NK-92 treated with Interleukin-12 subunit alpha and Interleukin-12 subunit beta, amount 100 ng/mL, for 24 hours (cell line): ENCODE measurements at regions not wholly inside any gene's neighbourhood (a gene's known extent, or its start where the extent isn't known, plus 50 kb on each side); places are given as distances from the start of the nearest gene placed in this dataset.

ENCODE experiments used
- DNase-seq: peaks from one replicate; lab custom pipeline; 2025; lab: John Stamatoyannopoulos, UW

DNA sequence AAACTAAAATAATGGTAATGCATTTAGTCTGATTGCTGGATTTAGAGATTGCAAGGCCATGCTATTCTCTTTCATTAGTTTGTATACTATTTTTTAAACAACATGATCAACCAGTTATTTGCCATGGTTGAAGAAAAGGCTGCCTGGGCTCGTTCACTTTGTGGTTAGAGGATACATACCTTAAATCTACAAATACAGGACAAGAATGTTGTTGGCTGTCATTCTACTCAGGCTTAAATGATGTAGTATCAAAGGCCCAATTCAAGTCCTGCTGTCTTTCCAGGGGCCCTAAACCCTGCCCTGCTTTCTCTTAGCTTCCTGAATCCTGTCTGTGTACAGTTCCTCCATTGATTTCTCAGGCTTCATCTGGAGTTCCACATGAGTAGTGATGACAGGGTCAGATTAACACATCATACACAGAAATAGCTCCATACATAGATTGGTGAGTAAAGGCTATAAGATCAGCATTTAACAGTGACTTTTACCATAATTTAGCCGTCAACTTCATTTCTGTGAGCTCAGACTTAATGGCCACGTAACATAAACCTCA lies 114.9 kb upstream of the GPRIN3 start:
- no peak for DNase-seq

DNA sequence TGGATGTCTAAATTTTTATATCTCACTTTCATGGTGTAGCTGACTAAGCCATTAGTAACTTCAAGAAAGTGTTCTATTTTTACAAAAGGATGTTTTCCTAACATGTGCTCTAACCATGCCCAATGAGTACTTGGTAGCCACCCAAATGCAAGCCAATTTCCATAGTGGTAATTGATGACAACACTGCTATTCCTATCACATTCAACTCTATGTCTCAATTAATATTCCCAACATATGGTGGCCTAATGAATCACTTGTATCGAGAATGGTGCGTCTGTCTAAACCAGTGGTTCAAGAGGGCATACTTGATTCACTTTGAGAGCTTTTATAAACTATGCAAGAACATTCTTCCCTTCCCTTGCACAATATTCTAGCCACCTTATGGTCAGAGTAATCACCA lies 112.9 kb upstream of the GPRIN3 start:
- DNase-seq, result no peak

DNA sequence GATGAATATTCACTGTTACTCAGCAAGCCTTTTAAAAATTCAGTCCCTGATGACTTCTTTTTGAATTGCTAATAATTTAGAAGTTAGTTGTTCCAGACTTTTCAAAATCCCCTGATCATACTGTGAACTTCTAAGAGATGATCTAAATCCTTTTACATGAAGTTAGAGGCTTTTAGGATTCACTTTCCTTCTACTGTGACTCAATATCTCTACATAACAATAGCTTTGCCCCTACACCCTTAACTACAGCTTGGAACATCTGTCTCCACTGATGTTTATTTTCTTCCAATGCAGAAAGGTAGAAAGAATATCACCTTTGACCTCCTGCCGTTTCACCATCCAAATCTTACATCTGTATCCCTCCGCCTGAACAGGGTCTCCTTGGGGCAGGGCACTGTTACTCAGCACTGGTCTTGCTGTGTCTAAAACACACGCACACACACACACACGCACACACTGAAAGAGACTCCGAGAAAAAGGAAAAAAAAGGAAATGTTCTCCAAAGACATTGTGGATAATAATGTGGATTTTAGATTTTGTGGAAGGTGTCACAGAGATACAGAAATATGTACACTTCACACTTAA lies 111.6 kb upstream of the GPRIN3 start:
- DNase-seq, result no peak

DNA sequence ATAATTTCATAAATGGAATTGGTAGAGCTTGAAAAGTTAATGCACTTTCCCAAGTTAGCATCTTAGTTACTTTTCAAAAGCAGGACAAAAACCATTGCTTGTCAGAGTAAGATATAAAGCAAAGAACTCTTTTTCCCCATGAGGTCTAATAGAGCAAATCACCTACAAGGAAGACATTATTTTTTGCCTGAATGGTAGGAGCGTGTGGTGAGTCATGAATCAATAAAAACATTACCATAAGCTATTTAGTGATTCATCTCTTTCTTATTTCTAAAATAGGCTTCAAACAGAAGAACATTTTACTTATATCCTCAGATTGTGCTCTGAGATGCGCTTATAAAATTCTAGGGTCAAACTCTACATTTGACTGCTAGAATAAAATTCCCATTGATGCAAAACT lies 109.4 kb upstream of the GPRIN3 start:
- no peak for DNase-seq

DNA sequence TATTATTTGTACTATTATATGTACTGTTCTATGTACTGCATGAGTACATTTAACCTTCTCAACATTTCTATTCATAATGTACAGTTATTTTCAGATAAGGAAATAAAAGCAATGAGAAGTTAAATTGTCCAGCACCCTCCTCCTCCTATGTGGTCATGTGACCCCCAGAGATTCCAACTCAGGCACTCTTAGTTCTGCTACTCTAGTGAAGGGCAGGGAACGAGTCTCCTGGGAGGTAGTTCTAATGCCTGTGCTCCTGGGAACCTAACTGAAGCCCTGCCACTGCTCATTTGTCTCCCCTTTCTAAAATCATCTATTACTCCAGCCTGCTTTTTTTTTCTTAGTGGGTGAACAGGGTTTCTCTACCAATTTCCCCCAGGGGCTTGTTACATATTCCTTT lies 105.9 kb upstream of the GPRIN3 start:
- DNase-seq, result no peak

DNA sequence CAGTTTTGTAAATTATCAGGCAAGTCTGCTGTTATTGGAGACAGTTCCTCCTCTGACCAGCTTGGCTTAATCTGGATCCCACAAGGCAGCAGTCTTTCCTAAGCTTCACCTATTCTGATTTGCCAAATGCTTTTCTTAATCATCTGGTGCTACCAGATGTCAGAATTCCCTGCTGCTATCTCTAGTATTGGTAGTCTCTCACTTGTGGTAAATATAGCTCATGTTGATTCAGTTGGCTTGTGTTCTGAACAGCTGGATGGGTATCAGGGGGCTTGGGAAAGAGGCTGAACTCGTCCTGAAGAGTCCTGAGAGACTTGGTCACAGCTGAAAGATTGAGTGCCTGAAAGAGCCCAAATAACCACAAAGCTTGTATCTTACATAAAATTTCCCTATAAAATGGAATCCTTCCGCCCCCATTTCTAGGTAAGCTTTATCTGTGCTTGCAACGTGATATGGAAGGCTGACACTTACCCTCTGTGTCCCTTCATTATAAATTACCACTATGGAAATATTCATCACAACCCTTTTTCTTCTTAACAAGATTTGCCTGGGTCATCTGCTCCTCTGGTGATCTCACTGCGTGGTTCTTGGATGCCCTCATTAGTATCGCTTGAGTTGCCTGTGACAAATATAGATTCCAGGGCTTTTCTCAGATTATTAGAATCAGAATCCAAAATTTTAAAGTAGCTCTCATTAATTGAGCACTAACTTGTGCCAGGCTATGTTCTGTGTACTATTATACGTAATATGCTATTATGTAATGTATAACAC lies 104.1 kb upstream of the GPRIN3 start:
- no peak for DNase-seq

DNA sequence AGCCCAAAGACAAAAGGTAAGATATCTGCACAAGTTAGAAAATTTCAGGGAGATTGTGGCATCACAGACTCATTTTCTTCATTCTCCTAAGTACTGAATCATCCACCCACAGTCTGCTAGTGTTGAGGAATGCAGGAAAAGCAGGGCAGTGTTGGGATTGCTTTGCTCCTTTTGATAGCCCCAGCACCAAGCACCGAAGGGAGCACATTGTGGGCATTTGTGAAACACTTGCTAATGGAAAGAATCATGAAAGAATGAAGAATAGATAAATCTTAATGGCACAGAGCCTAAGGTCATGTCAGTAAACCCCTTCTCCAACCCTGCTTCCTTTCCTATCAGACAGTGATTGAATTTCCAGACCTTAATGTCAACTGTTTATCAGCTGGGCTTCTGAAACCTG lies 103.1 kb upstream of the GPRIN3 start:
- DNase-seq, result no peak

DNA sequence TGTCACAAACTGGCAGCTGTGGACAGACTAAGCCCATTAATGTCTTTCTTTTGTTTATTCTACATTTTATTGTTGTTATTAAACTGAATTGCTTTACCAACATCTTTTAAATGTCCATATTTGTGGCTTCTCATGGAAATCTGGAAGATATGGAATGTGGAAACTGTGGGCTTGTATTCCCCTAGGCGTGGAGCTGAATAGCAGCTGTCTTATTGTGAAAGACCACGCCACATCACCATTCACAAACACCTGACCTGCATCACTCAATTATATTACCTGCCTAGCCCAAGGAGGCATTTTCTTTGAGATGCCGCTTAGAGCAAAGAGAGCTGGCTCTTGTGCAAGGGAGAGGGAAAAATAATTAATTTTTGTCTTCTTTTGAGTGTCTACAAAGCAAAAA lies 96.9 kb upstream of the GPRIN3 start:
- no peak for DNase-seq

DNA sequence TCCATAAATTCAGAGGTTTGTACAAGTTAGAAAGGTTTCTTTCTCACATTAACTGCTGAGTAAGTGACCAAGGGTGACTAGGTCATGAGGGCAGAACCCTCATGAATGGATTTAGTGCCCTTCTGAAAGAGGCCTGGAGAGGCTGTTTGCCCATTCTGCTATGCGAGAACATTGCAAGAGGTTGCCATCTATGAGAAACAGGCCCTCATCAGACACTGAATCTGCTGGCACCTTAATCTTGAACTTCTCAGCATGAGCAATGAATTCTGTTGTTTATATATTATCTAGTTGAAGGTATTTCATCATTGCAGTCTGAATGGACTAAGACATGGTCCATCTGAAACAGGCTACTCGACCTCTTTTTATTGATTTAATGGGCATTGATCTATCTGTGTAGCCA lies 96.2 kb upstream of the GPRIN3 start:
- DNase-seq, result no peak

DNA sequence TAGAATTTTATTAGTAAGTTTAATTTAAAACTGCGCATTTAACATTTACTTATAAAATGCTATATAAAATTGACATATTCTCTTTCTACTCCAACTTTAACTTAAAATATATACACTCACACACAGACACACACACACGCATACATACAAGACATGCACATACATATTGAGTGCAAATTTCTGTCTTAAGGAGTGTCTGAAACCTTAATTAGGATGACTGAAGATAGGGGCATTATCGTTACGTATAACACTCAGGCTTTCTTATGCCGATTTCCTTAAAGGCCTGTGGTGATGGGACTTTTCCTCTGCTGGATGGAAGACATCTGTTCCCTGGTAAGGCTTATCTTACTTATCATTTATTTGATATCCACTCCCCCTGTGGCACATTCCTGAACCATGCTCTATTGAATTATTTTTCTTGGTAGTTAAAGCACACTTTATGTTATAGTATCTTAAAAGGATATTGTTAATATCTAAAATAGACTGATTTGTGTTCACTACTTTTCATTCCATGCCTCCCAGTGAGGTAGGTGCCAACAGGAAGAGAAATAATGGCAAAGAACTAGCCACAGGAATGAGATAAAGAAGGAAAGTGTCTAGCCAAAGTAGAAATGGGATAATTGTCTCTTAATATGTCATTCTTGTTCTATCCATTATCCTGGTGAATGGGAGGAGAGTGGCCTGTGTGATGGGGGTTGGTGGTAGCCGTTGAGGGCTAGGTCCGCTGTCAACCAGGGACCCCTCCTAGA lies 92.9 kb upstream of the GPRIN3 start:
- no peak for DNase-seq

DNA sequence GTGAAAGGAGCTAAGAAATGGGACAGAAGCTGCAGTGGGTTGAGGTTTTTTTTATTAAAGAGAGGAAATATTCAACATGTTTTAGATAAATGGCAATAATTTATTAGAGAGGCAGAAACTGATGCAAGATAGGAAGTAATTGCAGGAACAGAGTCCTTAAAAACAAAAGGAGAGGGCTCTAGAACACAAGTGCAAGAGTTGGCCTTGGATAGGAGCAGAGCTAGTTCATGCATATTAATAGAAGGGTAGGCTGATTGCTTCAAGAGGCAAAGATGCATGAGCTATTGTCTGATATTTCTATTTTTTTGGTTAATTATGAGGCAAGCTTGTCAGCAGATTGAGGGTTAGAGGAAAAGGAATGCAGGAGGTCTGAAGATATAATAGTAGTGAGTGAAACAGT lies 91.0 kb upstream of the GPRIN3 start:
- no peak for DNase-seq

DNA sequence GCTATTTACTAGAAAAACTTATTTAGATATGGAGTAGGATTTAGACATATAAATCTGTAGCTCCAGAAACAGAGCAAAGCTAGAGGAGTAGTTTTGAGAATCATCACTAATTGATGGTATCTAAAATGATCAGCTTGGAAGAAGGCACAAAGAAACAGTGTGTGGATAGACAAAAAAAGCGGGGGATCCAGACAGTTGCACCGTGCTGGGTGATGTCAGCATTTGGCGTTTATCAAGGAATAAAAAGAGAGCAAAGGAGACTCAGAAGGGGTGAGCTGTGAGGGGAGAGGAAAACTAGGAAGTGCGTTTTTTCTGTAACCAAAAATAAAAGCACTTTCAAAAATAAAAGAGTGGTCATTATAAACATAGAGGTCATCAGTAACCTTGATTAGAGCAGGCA lies 90.5 kb upstream of the GPRIN3 start:
- no peak for DNase-seq

DNA sequence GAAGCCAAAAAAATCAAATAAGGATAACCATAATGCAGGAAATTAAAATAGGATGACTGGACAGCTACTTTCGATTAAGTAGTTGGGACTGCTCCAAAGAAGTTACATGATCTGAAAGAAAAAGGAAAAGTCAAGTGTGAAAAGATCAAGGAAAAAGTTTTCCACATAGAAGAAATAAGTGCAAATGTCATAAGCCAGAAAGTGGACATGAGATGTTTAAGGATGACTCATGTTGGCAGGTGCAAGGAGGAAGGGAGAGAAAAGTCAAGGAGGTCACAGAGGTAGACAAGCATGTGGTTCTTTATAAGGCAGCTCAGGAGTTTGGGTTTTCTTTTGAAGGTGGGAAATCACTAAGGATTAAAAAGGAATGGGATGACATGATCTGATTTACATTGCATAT lies 89.8 kb upstream of the GPRIN3 start:
- no peak for DNase-seq

DNA sequence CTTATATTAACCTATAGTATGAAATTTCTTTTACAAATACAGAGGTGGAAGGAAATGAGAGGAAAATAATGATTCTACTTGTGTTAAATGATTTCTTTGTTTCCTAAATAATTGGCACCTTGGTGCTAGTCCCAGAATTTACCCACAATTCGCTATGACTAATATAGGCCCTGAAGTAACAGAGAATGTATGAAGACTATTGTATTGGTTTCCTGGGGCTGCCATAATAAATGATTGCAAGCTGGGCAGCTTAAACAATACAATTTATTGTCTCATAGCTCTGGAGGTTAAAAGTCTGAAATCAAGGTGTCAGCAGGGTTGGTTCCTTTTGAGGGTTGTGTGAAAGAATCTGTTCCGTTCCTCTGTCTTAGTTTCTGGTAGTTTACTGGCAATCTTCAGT lies 74.8 kb upstream of the GPRIN3 start:
- no peak for DNase-seq

DNA sequence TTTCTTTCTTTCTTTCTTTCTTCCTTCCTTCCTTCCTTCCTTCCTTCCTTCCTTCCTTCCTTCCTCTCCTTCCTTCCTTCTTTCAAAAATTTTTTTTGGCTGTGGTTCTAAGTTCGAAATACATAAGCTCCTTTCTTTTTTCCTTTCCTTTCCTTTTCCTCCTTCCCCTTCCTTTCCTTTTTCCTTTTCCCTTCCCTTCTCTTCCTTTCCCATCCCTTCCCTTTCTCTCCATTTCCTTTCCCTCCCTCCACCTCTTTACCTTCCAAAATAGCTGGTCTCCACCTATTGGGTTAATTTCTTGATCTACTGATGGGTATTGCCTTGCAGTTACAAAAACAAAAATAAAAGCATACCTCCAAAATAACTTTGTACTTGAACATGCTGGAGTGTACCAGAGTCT lies 73.4 kb upstream of the GPRIN3 start:
- no peak for DNase-seq

DNA sequence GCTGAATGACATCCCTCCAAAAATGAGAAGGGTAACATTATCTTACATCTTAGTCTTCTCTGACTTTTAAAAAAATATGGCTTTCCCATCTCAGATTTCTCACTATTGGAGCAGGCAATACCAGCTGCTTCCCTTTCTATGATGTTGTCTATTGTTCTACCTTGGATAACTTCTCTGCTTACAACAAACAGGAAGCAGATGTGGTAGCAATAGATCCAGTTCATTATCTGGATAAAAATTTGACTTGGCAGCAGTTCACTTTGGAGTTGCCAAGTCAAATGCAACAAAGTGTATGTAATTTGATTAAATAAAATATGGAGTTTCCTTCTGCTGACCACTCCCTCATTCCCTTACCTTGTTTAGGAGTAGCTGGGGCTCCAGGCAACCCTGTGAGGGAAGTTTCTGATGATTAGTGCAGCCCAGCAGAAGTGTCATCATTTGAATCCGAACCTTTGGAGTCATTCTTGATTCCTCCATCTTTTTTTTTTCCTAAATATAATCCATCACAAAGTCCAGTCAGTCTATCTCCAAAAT lies 72.0 kb upstream of the GPRIN3 start:
- DNase-seq, result no peak

DNA sequence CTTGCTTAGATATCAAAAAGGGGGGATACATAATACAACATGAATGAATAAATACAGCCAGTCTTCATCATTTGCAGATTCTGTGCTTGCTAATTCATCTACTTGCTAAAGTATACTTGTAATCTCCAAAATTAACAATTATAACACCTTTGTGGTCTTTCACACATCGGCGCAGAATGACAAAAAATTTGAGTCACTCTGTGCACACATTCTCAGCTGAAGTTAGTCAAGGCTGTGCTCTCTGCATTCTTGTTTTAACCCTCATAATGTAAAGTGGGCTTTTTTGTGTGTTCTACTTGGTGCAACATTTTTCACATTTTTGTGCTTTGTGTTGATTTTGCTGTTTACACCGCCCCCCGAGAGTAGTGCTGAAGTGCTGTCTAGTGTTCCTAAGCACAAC lies 65.8 kb upstream of the GPRIN3 start:
- DNase-seq, result no peak

DNA sequence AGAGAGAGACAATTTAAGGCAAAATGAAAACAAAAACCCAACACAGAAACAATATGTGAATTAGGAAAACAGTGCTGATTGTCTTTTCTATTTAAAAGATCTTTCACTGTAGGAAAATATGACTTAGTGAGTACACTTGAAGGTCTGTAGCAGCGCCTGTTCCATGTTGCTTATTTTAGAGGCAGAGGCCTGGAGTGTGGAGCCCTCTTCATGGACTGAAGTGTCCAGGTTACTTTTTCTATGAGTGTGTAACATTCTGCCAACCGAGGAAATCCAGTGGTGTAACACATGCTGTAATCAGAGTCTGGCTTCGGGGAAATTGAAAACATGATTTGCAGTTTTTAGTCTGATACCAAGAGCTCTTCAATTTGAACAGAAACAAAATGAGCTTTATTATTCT lies 64.0 kb upstream of the GPRIN3 start:
- DNase-seq, result no peak

DNA sequence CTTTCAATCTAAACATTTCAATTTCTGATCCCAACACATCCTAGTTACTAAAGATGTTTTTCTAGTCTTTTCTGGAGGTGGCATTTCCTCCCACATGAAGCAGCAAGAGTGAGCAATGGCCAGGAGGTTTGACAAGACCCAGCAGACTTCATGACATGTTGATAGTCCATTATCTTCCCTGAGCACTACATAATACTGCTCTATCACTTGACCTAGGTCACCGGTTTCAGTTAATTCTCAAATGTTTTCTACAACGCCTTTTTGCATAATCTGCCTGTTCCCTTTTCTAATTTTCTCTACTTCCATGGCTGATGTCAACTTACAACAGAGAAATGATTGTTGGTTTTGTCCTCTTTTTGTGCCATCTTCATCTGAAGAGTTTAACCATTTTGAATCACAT lies 62.0 kb upstream of the GPRIN3 start:
- DNase-seq, result no peak

DNA sequence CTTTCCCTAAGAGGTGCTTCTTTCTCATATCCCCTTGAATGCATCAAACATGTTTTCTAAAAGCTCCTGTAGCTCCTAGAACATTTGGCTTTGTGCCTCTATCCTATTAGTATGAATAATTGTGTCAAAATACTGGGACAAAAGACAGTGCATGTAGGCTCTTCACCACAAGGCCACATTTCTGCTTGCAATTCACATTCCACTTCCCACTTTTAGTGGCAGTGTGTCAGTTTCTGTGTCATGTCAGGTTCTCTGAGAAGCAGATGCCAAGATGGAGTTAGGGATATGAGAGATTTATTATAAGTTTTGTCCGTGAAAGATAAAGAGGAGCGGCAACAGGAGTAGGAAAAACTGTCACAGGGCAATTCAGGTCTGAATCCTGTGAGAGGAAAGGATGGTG lies 61.3 kb upstream of the GPRIN3 start:
- DNase-seq, result no peak

DNA sequence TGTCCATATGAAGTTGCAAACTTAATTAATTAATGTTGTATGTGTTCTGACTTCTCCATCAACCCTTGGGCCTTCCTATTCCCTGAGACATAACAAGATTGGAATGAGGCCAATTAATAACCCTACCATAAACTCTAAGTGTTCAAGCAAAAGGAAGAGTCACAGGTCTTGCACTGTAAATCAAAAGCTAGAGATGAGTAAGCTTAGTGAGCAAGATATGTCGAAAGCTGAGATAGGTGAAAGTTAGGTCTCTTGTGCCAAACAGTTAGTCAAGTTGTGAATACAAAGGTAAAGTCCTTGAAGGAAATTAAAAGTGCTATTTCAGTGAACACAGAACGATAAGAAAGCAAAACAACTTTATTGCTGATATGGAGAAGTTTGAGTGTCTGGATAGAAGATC lies 58.2 kb upstream of the GPRIN3 start:
- DNase-seq, result no peak

DNA sequence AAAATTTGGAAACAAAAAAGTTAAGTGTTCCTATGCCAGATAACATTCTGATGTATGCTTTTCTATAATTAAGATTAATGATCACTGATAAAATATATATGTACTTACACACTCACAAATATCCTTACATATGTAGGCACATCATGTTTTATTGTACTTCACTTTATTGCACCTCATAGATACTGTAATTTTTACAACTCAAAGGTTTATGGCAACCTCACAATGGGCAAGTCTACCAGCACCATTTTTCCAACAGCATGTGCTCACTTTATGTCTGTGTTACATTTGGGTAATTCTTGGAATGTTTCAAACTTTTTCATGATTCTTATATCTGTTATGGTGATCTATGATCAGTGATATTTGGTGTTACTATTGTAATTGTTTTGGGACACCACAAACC lies 57.8 kb upstream of the GPRIN3 start:
- no peak for DNase-seq

DNA sequence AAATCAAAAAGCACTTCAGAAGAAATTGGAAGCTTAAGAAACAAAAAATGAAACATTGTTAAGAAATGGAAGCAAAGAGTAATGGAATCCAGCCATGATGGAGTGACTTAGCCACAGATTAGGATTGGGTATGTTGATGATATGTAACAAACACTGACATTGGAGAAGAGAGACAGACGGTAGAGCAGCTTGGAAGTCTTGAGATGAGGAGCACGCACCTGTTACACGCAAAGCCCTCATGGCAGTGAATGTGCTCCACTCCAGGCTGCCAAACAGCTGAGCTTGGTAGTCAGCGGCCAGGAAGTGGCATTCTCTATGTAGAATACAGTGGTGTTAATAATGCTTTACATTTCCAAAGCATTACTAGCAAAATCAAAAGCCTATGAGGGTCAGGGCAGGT lies 56.9 kb upstream of the GPRIN3 start:
- no peak for DNase-seq
